ENCODE measurements at regions not wholly inside any gene's neighbourhood (a gene's known extent, or its start where the extent isn't known, plus 50 kb on each side); places are given as distances from the start of the nearest gene placed in this dataset.

- no TSS peak for BruUV-seq (replicated peaks)
Measured at GRCh38 chr10:57247271-57247670, 886.2 kb upstream of the ZWINT start.

GRCh38 chr10:57225920-57226319 lies 864.9 kb upstream of the ZWINT start:
- POLR2A ChIA-PET = interaction anchor here (1.2 to 1.7 kb wide), 2 partner anchors 9 to 19 kb away, joined by 3 read pairs; no protein-coding TSS in a partner anchor
- H3K36me3 ChIP-seq (ENCODE audit: insufficient read depth, low read length) = no peaks in the 10 kb centered on the region

More at GRCh38 chr10:57247271-57247670, 886.2 kb upstream of the ZWINT start:
- Histone ChIP-seq H2AFZ (ENCODE audit: low read length) (no peak overlapping the region), H3K79me2 (ENCODE audit: insufficient read depth, low read depth, low read length) (no peaks in the 10 kb centered on the region), H3K4me3 (ENCODE audit: low read depth, low read length, poor library complexity, severe bottlenecking) (no peak overlapping the region), H3K9me2 (ENCODE audit: insufficient read depth, low read length) (no peaks in the 10 kb centered on the region), H4K20me1 (ENCODE audit: insufficient read depth, low read length) (no peaks in the 10 kb centered on the region), H3K4me1 (ENCODE audit: insufficient read depth, low read length, poor library complexity, severe bottlenecking) (no peaks in the 10 kb centered on the region), H3K27ac (ENCODE audit: low read depth, low read length, poor library complexity, severe bottlenecking) (no peak overlapping the region), H3K4me2 (ENCODE audit: low read length) (no peak overlapping the region), H3K9me3 (ENCODE audit: low read length) (no peaks in the 10 kb centered on the region), H3K36me3 (ENCODE audit: insufficient read depth, low read length) (no peaks in the 10 kb centered on the region)
- CTCF ChIA-PET (ENCODE audit: unreplicated experiment) = no interaction called here
- TF ChIP-seq CTCF (conservative IDR thresholded peaks at IDR 0.05; ENCODE audit: low read length) (no peak), EZH2phosphoT487 (IDR thresholded peaks at IDR 0.05; ENCODE audit: borderline replicate concordance, low read depth, low read length) (no peak)
- no peak for DNase-seq (ENCODE audit: low spot score)
- intact Hi-C loops (cut with micrococcal nuclease; ENCODE audit: unreplicated experiment) = no loop called here
- POLR2A ChIA-PET = no interaction called here

GRCh38 chr10:57224811-57225210 lies 863.8 kb upstream of the ZWINT start:
- H3K9me2 ChIP-seq (ENCODE audit: insufficient read depth, low read length) = no peaks in the 10 kb centered on the region
- POLR2A ChIA-PET = interaction anchor here (1.0 to 1.7 kb wide), 4 partner anchors 10 to 204 kb away, joined by 3 to 4 read pairs (median 3); no protein-coding TSS in a partner anchor
- no peaks in the 10 kb centered on the region for H3K4me1 ChIP-seq (ENCODE audit: insufficient read depth, low read length, poor library complexity, severe bottlenecking)
- CTCF ChIA-PET (ENCODE audit: unreplicated experiment) = no interaction called here
- H3K79me2 ChIP-seq (ENCODE audit: insufficient read depth, low read depth, low read length) = no peaks in the 10 kb centered on the region
- intact Hi-C loops (cut with micrococcal nuclease; ENCODE audit: unreplicated experiment) = no loop called here
- no peak overlapping the region for H3K4me2 ChIP-seq (ENCODE audit: low read length)
- no peaks in the 10 kb centered on the region for H3K9me3 ChIP-seq (ENCODE audit: low read length)
- H4K20me1 ChIP-seq (ENCODE audit: insufficient read depth, low read length) = no peaks in the 10 kb centered on the region
- no peak for DNase-seq (ENCODE audit: low spot score)
- H3K36me3 ChIP-seq (ENCODE audit: insufficient read depth, low read length) = no peaks in the 10 kb centered on the region
- H3K27ac ChIP-seq (ENCODE audit: low read depth, low read length, poor library complexity, severe bottlenecking) = no peak overlapping the region
- no peak for TF ChIP-seq CTCF (conservative IDR thresholded peaks at IDR 0.05; ENCODE audit: low read length)
- no peak for TF ChIP-seq EZH2phosphoT487 (IDR thresholded peaks at IDR 0.05; ENCODE audit: borderline replicate concordance, low read depth, low read length)
- H3K4me3 ChIP-seq (ENCODE audit: low read depth, low read length, poor library complexity, severe bottlenecking) = no peak overlapping the region
- H2AFZ ChIP-seq (ENCODE audit: low read length) = no peak overlapping the region
- no TSS peak for BruUV-seq (replicated peaks)

More at GRCh38 chr10:57225920-57226319, 864.9 kb upstream of the ZWINT start:
- Histone ChIP-seq H3K4me3 (ENCODE audit: low read depth, low read length, poor library complexity, severe bottlenecking) (no peak overlapping the region), H3K4me1 (ENCODE audit: insufficient read depth, low read length, poor library complexity, severe bottlenecking) (no peaks in the 10 kb centered on the region), H4K20me1 (ENCODE audit: insufficient read depth, low read length) (no peaks in the 10 kb centered on the region), H3K4me2 (ENCODE audit: low read length) (no peak overlapping the region), H3K9me2 (ENCODE audit: insufficient read depth, low read length) (no peaks in the 10 kb centered on the region), H3K27ac (ENCODE audit: low read depth, low read length, poor library complexity, severe bottlenecking) (no peak overlapping the region), H3K9me3 (ENCODE audit: low read length) (no peaks in the 10 kb centered on the region), H2AFZ (ENCODE audit: low read length) (no peak overlapping the region), H3K79me2 (ENCODE audit: insufficient read depth, low read depth, low read length) (no peaks in the 10 kb centered on the region)
- DNase-seq (ENCODE audit: low spot score) = no peak
- no TSS peak for BruUV-seq (replicated peaks)
- no peak for TF ChIP-seq EZH2phosphoT487 (IDR thresholded peaks at IDR 0.05; ENCODE audit: borderline replicate concordance, low read depth, low read length)
- CTCF ChIA-PET (ENCODE audit: unreplicated experiment) = no interaction called here
- intact Hi-C loops (cut with micrococcal nuclease; ENCODE audit: unreplicated experiment) = no loop called here
